Endothelial cell of umbilical vein (primary cell): ENCODE measurements at regions not wholly inside any gene's neighbourhood (a gene's known extent, or its start where the extent isn't known, plus 50 kb on each side); places are given as distances from the start of the nearest gene placed in this dataset.

ENCODE experiments used
- EZH2 ChIP-seq: IDR thresholded peaks from 2 replicates; pipeline ENCODE4 v1.6.1; 2012; ENCODE audit warnings: borderline replicate concordance, low read depth, mild to moderate bottlenecking, moderate library complexity, low read length, inconsistent platforms; ENCODE audit not compliant: severe bottlenecking
- POLR2AphosphoS5 ChIP-seq: IDR thresholded peaks from 2 replicates; pipeline ENCODE4 v1.6.1; 2012; ENCODE audit warnings: low read depth, mild to moderate bottlenecking, control low read depth, low read length, moderate library complexity; ENCODE audit not compliant: insufficient read depth
- TF ChIP-seq, protein P1 (sequence below), 2 donors: IDR thresholded peaks; 1 replicate in 1 of 2; 2 replicates in 1 of 2; pipeline ENCODE4 v1.5.1; 2011; ENCODE audit warnings: low read length in 2 of 2, mild to moderate bottlenecking in 2 of 2, moderate library complexity in 2 of 2, control low read depth in 1 of 2, inconsistent platforms in 1 of 2, low read depth in 1 of 2; ENCODE audit not compliant: insufficient read depth in 1 of 2; ENCODE audit errors: extremely low read depth in 1 of 2

DNA sequence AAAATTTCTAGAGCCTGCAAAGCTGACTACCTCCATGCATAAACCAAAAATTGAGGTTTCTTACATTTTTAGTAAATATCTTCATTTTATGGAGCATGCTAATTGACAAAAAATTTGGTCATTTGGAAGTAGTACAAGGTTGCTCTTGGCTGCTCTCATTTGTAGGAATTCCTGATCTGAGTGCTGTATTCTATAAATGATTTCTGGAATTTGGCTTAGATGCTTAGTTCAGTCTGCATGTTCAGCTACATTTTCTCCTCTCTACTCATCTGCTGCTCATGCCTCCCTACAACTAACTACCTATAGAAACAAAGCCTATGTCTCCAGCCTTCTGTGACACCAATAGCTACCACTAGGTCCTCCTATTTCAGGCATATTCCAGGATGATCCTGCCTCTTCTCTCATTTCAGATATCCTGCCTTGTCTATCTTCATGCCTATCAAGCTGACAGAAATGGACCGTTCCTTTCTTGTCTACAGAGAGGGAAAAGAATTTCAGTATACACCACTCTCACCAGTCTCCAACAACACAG, 901.1 kb downstream of the TBL1XR1 start:
- TF ChIP-seq EZH2 (no peak), POLR2AphosphoS5 (no peak)
- TF ChIP-seq, protein P1, sequence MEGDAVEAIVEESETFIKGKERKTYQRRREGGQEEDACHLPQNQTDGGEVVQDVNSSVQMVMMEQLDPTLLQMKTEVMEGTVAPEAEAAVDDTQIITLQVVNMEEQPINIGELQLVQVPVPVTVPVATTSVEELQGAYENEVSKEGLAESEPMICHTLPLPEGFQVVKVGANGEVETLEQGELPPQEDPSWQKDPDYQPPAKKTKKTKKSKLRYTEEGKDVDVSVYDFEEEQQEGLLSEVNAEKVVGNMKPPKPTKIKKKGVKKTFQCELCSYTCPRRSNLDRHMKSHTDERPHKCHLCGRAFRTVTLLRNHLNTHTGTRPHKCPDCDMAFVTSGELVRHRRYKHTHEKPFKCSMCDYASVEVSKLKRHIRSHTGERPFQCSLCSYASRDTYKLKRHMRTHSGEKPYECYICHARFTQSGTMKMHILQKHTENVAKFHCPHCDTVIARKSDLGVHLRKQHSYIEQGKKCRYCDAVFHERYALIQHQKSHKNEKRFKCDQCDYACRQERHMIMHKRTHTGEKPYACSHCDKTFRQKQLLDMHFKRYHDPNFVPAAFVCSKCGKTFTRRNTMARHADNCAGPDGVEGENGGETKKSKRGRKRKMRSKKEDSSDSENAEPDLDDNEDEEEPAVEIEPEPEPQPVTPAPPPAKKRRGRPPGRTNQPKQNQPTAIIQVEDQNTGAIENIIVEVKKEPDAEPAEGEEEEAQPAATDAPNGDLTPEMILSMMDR (IDR thresholded peaks at IDR 0.05; ENCODE audit: extremely low read depth in 1 of 2, insufficient read depth in 1 of 2, low read depth in 1 of 2, low read length in 2 of 2): no peak
